Activated T-cell treated with anti-CD3 and anti-CD28 coated beads for 1 hour (primary cell): ENCODE measurements at regions not wholly inside any gene's neighbourhood (a gene's known extent, or its start where the extent isn't known, plus 50 kb on each side); places are given as distances from the start of the nearest gene placed in this dataset.
"Not testable (repeated sequence)": the region's sequence is repeated elsewhere in the genome, so short reads cannot be mapped to it uniquely, and the experiment has no call there.

Source experiments
- DNase-seq: peaks from one replicate; pipeline ENCODE4 v3.0.0-alpha.2; 2020; ENCODE audit warnings: low read depth

GRCh38 chr13:22979952-22980351 lies 200.8 kb upstream of the SGCG start:
- DNase-seq: no peak

GRCh38 chr13:22980936-22981335 lies 199.8 kb upstream of the SGCG start:
- DNase-seq: no peak

- DNase-seq: no peak
Measured at GRCh38 chr13:22993148-22993547, 187.6 kb upstream of the SGCG start.

GRCh38 chr13:23003446-23003845 lies 177.3 kb upstream of the SGCG start:
- no peak for DNase-seq

GRCh38 chr13:23007426-23007825 lies 173.4 kb upstream of the SGCG start:
- DNase-seq: no peak

GRCh38 chr13:23018143-23018542 lies 162.6 kb upstream of the SGCG start:
- DNase-seq: no peak

- peak; percentile 4 for DNase-seq
Measured at GRCh38 chr13:23020246-23020843, 160.4 kb upstream of the SGCG start.

- DNase-seq: no peak
Measured at GRCh38 chr13:23021906-23022305, 158.9 kb upstream of the SGCG start.

GRCh38 chr13:23022704-23023103 lies 158.1 kb upstream of the SGCG start:
- no peak for DNase-seq

GRCh38 chr13:23025864-23026608 lies 154.7 kb upstream of the SGCG start:
- no peak for DNase-seq

GRCh38 chr13:23039266-23039935 lies 141.4 kb upstream of the SGCG start:
- DNase-seq: no peak

GRCh38 chr13:23042181-23042580 lies 138.6 kb upstream of the SGCG start:
- DNase-seq: no peak

GRCh38 chr13:23044906-23045305 lies 135.9 kb upstream of the SGCG start:
- DNase-seq: no peak

- DNase-seq: no peak
Measured at GRCh38 chr13:23050126-23050525, 130.7 kb upstream of the SGCG start.

GRCh38 chr13:23053711-23054110 lies 127.1 kb upstream of the SGCG start:
- DNase-seq: not testable (repeated sequence)

- no peak for DNase-seq
Measured at GRCh38 chr13:23059173-23059572, 121.6 kb upstream of the SGCG start.

- DNase-seq: no peak
Measured at GRCh38 chr13:23060959-23061358, 119.8 kb upstream of the SGCG start.

- no peak for DNase-seq
Measured at GRCh38 chr13:23067129-23067528, 113.7 kb upstream of the SGCG start.

- DNase-seq: no peak
Measured at GRCh38 chr13:23069566-23069965, 111.2 kb upstream of the SGCG start.

- no peak for DNase-seq
Measured at GRCh38 chr13:23074075-23074828, 106.5 kb upstream of the SGCG start.

GRCh38 chr13:23081220-23081619 lies 99.6 kb upstream of the SGCG start:
- no peak for DNase-seq

GRCh38 chr13:23081901-23082300 lies 98.9 kb upstream of the SGCG start:
- DNase-seq: no peak
